PFSK-1 (cell line): ENCODE measurements at regions not wholly inside any gene's neighbourhood (a gene's known extent, or its start where the extent isn't known, plus 50 kb on each side); places are given as distances from the start of the nearest gene placed in this dataset.

Experiments
- FOXP2 ChIP-seq: optimal IDR thresholded peaks from 2 replicates; pipeline ENCODE3; 2011; ENCODE audit warnings: borderline replicate concordance, control low read depth, inconsistent platforms; ENCODE audit not compliant: insufficient read depth; ENCODE audit errors: extremely low read length, extremely low read depth
- POLR2AphosphoS5 ChIP-seq: IDR thresholded peaks from 2 replicates; pipeline ENCODE4 v1.6.1; 2012; ENCODE audit warnings: low read depth, mild to moderate bottlenecking, control low read depth, low read length, moderate library complexity
- SIN3A ChIP-seq: IDR thresholded peaks from 2 replicates; pipeline ENCODE4 v1.6.1; 2012; ENCODE audit warnings: mild to moderate bottlenecking, low read length, moderate library complexity, borderline replicate concordance; ENCODE audit not compliant: insufficient read depth
- TAF1 ChIP-seq: IDR thresholded peaks from 2 replicates; pipeline ENCODE4 v1.6.1; 2012; ENCODE audit warnings: low read length, control low read depth, borderline replicate concordance; ENCODE audit not compliant: insufficient read depth
- TF ChIP-seq, protein P1 (sequence below), 2 experiments: IDR thresholded peaks; 2 replicates each; pipeline versions ENCODE4 v1.6.1 to v1.8.0; 2011 to 2012; ENCODE audit warnings: low read depth in 2 of 2, low read length in 2 of 2, control low read depth in 1 of 2, inconsistent platforms in 1 of 2, mild to moderate bottlenecking in 1 of 2, moderate library complexity in 1 of 2; ENCODE audit not compliant: insufficient read depth in 1 of 2

DNA sequence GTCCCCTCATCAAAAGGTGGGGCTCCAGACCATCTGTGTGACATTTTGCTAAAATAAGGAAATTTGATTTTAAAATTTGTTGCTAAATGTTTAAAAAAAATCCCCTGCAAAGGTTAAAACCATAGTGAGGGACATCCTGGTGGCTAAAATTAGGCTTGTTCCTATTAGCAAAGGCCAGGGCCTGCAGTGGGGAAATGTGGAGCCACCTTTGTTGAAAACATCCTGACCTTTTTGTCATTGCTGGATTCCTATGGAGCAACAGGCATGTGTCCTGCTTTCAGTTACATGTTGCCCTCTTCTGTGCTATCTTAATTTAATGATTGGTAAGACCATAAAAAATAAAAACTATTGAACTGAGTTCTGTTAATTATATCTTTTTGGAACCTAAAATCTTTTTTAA is 524.3 kb downstream of the KCTD12 start:
- TF ChIP-seq POLR2AphosphoS5 (no peak), TAF1 (no peak)
- TF ChIP-seq, protein P1, sequence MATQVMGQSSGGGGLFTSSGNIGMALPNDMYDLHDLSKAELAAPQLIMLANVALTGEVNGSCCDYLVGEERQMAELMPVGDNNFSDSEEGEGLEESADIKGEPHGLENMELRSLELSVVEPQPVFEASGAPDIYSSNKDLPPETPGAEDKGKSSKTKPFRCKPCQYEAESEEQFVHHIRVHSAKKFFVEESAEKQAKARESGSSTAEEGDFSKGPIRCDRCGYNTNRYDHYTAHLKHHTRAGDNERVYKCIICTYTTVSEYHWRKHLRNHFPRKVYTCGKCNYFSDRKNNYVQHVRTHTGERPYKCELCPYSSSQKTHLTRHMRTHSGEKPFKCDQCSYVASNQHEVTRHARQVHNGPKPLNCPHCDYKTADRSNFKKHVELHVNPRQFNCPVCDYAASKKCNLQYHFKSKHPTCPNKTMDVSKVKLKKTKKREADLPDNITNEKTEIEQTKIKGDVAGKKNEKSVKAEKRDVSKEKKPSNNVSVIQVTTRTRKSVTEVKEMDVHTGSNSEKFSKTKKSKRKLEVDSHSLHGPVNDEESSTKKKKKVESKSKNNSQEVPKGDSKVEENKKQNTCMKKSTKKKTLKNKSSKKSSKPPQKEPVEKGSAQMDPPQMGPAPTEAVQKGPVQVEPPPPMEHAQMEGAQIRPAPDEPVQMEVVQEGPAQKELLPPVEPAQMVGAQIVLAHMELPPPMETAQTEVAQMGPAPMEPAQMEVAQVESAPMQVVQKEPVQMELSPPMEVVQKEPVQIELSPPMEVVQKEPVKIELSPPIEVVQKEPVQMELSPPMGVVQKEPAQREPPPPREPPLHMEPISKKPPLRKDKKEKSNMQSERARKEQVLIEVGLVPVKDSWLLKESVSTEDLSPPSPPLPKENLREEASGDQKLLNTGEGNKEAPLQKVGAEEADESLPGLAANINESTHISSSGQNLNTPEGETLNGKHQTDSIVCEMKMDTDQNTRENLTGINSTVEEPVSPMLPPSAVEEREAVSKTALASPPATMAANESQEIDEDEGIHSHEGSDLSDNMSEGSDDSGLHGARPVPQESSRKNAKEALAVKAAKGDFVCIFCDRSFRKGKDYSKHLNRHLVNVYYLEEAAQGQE (IDR thresholded peaks at IDR 0.05; ENCODE audit: insufficient read depth in 1 of 2, low read depth in 2 of 2, low read length in 2 of 2), result no peak

DNA sequence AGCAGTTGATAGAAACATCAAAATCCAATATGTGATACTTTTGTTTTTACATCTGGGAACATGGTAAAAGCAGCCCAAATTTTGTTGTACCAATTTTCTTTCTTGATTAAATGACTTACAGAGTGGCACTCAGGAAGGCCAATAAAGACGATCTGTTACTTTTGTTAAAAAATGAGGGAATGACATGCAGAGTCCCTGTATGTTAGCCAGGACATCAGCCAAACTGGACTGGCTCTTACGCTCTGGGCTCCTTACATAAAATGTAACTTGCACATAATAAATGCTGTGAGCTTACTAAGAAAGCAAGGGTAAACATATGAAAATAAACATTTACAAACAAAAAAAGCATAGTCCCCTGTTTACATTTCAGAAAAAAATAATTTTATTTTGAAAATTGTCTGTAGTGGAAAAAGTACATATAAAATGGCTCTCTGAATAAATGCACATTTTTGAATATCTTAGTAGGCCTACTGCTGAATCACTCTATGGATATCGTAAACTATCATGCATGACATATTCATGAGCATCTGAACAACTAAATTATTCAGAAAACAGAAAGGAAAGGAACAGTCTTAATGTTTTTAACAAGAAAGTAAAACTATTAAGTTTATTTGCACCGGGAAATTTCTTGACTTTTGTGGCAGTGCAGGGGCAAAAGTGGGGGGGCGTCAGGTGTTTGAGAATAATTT is 534.5 kb downstream of the KCTD12 start:
- no peak for TF ChIP-seq TAF1
- no peak for TF ChIP-seq SIN3A
- TF ChIP-seq, protein P1 (IDR thresholded peaks at IDR 0.05; ENCODE audit: insufficient read depth in 1 of 2, low read depth in 2 of 2, low read length in 2 of 2), result no peak
- no peak for TF ChIP-seq FOXP2
- no peak for TF ChIP-seq POLR2AphosphoS5

DNA sequence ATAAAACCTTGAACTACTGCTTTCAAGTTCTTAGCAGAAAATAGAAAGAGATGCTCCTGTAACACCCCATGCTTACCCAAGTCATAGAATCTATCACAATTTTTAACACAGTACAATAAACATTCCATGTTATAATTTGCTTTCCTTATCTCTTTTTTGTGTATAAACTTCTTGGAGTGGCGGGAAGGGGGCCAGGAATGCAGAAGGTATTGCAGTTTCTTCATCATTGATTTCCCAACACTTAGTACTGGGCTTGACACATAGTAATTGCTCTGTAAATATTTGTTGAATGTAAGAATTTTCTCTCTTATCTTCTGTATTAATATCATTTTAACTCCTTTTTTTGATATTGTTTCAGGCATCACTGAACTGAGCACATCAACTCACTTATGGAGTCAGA is 535.8 kb downstream of the KCTD12 start:
- TF ChIP-seq FOXP2 (no peak), TAF1 (no peak), POLR2AphosphoS5 (no peak), SIN3A (no peak)
- TF ChIP-seq, protein P1 (IDR thresholded peaks at IDR 0.05; ENCODE audit: insufficient read depth in 1 of 2, low read depth in 2 of 2, low read length in 2 of 2), result no peak

DNA sequence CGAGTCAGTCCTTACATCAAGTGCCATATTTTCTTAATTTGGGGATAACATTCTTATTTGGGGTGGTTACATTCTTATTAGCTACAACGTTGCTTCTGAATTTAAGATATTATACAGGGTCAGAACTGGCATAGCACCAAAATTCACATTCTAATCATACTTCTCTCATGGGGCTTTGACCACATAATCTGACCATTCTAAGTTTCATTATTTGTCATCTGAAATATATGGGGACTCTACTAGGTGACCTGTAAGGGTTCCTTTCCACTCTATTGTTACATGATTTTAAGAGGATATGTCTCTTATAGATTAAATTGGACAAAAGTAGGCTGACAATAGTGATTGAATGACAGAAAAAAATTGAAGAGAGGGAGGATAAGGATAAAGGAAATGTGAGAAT is 536.5 kb downstream of the KCTD12 start:
- no peak for TF ChIP-seq TAF1
- TF ChIP-seq FOXP2, result no peak
- no peak for TF ChIP-seq SIN3A
- TF ChIP-seq, protein P1 (IDR thresholded peaks at IDR 0.05; ENCODE audit: insufficient read depth in 1 of 2, low read depth in 2 of 2, low read length in 2 of 2), result no peak
- TF ChIP-seq POLR2AphosphoS5, result no peak

DNA sequence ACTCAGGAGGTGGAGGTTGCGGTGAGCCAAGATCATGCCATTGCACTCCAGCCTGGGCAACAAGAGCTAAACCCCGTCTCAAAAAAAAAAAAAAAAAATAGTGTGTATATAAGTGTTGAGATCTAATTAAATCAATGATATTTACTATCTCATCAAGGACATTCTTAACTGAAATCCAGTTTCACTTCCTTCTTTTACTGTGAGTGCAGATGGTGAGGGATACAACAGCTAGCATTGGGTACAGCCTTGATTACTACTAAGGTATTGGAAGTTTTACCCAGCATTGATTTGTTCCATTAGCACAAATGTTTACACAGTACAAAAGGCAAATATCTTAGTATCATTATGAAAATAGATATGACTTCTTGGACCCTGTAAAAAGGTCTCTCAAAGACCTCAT is 546.6 kb downstream of the KCTD12 start:
- TF ChIP-seq POLR2AphosphoS5 (no peak), FOXP2 (no peak), TAF1 (no peak), SIN3A (no peak)
- TF ChIP-seq, protein P1 (IDR thresholded peaks at IDR 0.05; ENCODE audit: insufficient read depth in 1 of 2, low read depth in 2 of 2, low read length in 2 of 2), result no peak
